Esophagus squamous epithelium (tissue), 5 donors: ENCODE measurements at regions not wholly inside any gene's neighbourhood (a gene's known extent, or its start where the extent isn't known, plus 50 kb on each side); places are given as distances from the start of the nearest gene placed in this dataset.

ENCODE experiments used
- DNase-seq: peaks from one replicate; lab custom pipeline; 2025; lab: John Stamatoyannopoulos, UW
- H3K27ac ChIP-seq, 4 donors: fragments of 200-600 bp; sonication (generic); one replicate each; pipeline ENCODE4 v1.5.1; 2016 to 2019; ENCODE audit warnings: mild to moderate bottlenecking in 1 of 4
- H3K27me3 ChIP-seq, 4 donors: fragments of 200-600 bp; sonication (generic); 1 replicate in 3 of 4; 2 replicates in 1 of 4; pipeline versions ENCODE4 v1.5.1 to v1.6.0; 2017 to 2021; ENCODE audit warnings: antibody characterized with exemption in 1 of 4
- H3K36me3 ChIP-seq, 3 donors: fragments of 200-600 bp; sonication (generic); one replicate each; pipeline ENCODE4 v1.5.1; 2016 to 2019
- H3K4me1 ChIP-seq, 3 donors: fragments of 200-600 bp; sonication (generic); one replicate each; pipeline ENCODE4 v1.5.1; 2017 to 2019
- H3K4me3 ChIP-seq, 4 donors: fragments of 200-600 bp; sonication (generic); 1 replicate in 3 of 4; 2 replicates in 1 of 4; pipeline ENCODE4 v1.5.1; 2016 to 2019; ENCODE audit warnings: mild to moderate bottlenecking in 2 of 4, moderate library complexity in 1 of 4
- H3K9me3 ChIP-seq, 3 donors: fragments of 200-600 bp; sonication (generic); one replicate each; pipeline ENCODE4 v1.5.1; 2016 to 2019
- CTCF ChIP-seq, 6 experiments: fragments of 450-650 bp in 4 of 6; fragments of 200-600 bp in 2 of 6; sonication (generic) in 2 of 6; IDR thresholded peaks; one replicate each; pipeline ENCODE4 v1.5.1; 2016 to 2019; ENCODE audit warnings: antibody characterized with exemption in 6 of 6, mild to moderate bottlenecking in 4 of 6, moderate library complexity in 4 of 6
- POLR2A ChIP-seq, 4 donors: fragments of 450-650 bp; IDR thresholded peaks; one replicate each; pipeline ENCODE4 v1.6.1; 2017; ENCODE audit warnings: antibody characterized with exemption in 4 of 4, mild to moderate bottlenecking in 4 of 4, moderate library complexity in 3 of 4
- WGBS, 2 donors: methylation state at CpG; one replicate each; pipeline ENCODE4 v1.1.5; 2018; 5-methylcytosine and 5-hydroxymethylcytosine counted together
- intact Hi-C: fragments of 100-400 bp; cut with DNase I; formaldehyde crosslinking; loops from one replicate; pipeline ENCODE4 v1.15.0; 2022
- donor health status: DM: yes; HTN: yes; CAD: no.

DNA sequence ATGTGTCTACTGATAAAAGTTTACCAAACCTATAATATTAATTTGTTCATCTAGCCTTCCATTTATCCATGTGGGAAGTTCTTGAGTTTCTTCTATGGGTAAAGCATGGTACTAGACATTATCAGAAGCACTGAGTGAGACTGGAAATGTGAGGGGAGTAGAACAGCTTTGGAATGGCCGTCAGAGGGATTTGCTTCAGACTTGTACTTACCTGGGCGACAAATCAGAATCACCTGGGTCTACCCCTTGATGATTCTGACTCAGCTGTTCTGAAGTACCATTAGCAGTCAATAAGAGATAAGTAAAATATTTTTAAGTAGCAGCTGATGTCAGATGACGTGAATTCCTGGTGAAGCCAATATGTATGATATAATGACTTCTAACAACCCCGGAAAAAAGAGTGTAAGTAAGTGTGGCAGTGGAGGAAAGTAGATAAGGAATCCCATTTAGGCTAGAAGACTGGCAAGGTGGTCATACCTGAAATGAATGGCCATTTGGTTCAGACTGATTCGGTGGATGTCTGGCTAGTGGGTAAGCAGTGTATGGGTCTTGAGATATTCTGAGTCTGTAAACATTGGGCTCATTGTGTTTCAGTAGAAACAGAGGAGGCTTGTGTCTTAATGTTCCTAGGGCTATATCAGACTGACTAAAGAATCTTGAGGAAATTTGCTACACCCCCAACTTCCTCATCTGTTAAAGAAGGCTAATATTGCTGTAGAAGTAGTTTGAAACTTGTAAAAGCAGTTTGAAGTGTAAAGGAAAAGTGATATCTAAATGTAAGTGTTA lies 409.2 kb downstream of the NKX6-1 start:
- DNase-seq = no peak
- Histone ChIP-seq H3K4me1 (no peaks in the 10 kb centered on the region), H3K27me3 (no peaks in the 10 kb centered on the region), H3K36me3 (no peaks in the 10 kb centered on the region), H3K27ac (no peak overlapping the region), H3K4me3 (no peak overlapping the region), H3K9me3 (no peaks in the 10 kb centered on the region)
- 75 to 80% methylated on average over 5 of the region's 5 CpGs for WGBS, 2 donors
- intact Hi-C loops = no loop called here
- no peak for TF ChIP-seq CTCF (IDR thresholded peaks at IDR 0.05)
- TF ChIP-seq POLR2A (IDR thresholded peaks at IDR 0.05) = no peak

- H3K9me3 ChIP-seq = no peaks in the 10 kb centered on the region
- no peak overlapping the region for H3K27ac ChIP-seq
- no peaks in the 10 kb centered on the region for H3K4me1 ChIP-seq
- no peak overlapping the region for H3K4me3 ChIP-seq
- intact Hi-C loops = no loop called here
- no peak for DNase-seq
- WGBS, 2 donors = 51 to 66% methylated on average over 4 of the region's 4 CpGs
- TF ChIP-seq POLR2A (IDR thresholded peaks at IDR 0.05) (no peak), CTCF (IDR thresholded peaks at IDR 0.05) (no peak)
- no peaks in the 10 kb centered on the region for H3K27me3 ChIP-seq
- H3K36me3 ChIP-seq = no peaks in the 10 kb centered on the region
Observed at GRCh38 chr4:84085986-84086385, 413.1 kb downstream of the NKX6-1 start.

DNA sequence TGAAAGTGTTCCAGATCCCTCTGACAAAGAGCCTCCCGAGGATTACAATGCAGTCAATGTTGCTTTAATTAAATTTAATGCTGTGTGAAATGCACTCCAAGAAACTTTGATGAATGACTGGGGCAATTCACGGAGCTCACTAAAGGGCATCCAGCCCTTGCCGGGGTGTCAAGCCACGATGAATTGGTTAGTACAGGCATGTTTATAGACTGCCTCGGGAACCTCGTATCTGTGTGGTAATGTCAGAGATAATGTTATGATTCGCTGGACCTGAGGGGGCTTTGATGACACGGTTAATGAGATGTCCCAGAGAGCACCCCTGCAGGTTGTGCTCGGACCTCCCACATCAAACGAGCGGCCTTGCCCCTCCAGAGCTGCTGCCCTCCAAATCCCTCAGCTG lies 428.8 kb downstream of the NKX6-1 start:
- Histone ChIP-seq H3K4me1 (no peaks in the 10 kb centered on the region), H3K9me3 (no peaks in the 10 kb centered on the region), H3K36me3 (no peaks in the 10 kb centered on the region), H3K27me3 (no peaks in the 10 kb centered on the region), H3K27ac (no peak overlapping the region), H3K4me3 (no peak overlapping the region)
- intact Hi-C loops = no loop called here
- TF ChIP-seq CTCF (IDR thresholded peaks at IDR 0.05) (no peak), POLR2A (IDR thresholded peaks at IDR 0.05) (no peak)
- WGBS, 2 donors = 35 to 46% methylated on average over 10 to 11 of the region's 11 CpGs
- DNase-seq = no peak

- no peaks in the 10 kb centered on the region for H3K27me3 ChIP-seq
- H3K4me3 ChIP-seq = no peak overlapping the region
- WGBS, 2 donors = 27 to 49% methylated on average over 5 of the region's 5 CpGs
- H3K4me1 ChIP-seq = no peaks in the 10 kb centered on the region
- H3K27ac ChIP-seq = no peak overlapping the region
- H3K9me3 ChIP-seq = no peaks in the 10 kb centered on the region
- no peak for TF ChIP-seq POLR2A (IDR thresholded peaks at IDR 0.05)
- no peak for TF ChIP-seq CTCF (IDR thresholded peaks at IDR 0.05)
- intact Hi-C loops = no loop called here
- no peaks in the 10 kb centered on the region for H3K36me3 ChIP-seq
- DNase-seq = no peak
Observed at GRCh38 chr4:84063619-84064018, 435.5 kb downstream of the NKX6-1 start.

DNA sequence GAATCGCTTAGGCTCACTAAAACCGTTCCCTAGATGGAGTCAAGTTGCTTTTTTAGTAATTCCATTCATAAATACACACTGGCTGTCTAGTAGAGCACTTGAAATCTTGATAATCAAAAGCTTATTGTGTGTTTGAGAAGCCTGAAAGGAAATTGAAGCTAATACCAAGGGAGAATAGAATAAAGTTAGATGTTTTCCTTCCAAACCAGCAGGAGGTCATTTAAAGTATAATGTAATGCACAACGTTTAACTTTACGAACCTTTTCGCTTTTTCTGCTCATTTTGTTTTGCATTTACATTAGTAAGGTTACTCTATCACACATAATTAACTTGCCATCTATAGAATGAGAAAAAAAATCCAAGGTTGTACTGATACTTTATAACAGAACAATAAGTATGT lies 440.9 kb downstream of the NKX6-1 start:
- no peaks in the 10 kb centered on the region for H3K36me3 ChIP-seq
- WGBS, 2 donors = 45 to 47% methylated on average over 5 of the region's 5 CpGs
- intact Hi-C loops = no loop called here
- no peaks in the 10 kb centered on the region for H3K27me3 ChIP-seq
- no peak for DNase-seq
- H3K27ac ChIP-seq = no peak overlapping the region
- H3K4me3 ChIP-seq = no peak overlapping the region
- TF ChIP-seq CTCF (IDR thresholded peaks at IDR 0.05) = no peak
- TF ChIP-seq POLR2A (IDR thresholded peaks at IDR 0.05) = no peak
- H3K4me1 ChIP-seq = no peaks in the 10 kb centered on the region
- no peaks in the 10 kb centered on the region for H3K9me3 ChIP-seq
